HG03457 (cell line): ENCODE measurements at regions not wholly inside any gene's neighbourhood (a gene's known extent, or its start where the extent isn't known, plus 50 kb on each side); places are given as distances from the start of the nearest gene placed in this dataset.

Experiments used
- ATAC-seq: cut with Tn5 transposase; IDR thresholded peaks from one replicate; pipeline ENCODE4 v1.9.1; 2021; ENCODE audit warnings: moderate number of reproducible peaks; ENCODE audit not compliant: unreplicated experiment

DNA sequence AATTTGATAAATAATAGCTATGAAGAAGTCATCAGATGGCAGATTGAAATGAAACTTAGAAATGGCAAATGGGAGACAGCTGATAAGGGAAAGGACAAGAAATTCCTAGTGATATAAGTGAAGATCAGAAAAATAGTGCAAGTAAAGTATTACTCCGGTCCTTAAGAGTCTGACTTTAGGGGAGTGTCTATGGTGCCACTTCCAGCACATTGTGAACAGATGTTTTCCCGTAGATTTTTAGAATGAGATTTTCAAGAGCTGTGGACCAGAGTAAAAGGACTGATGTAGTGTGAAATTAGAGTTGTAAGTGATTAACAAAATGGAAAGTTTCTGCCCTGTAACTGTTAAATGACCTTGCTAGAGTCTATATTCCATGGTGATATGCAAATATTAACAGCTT is 974.8 kb upstream of the TENM4 start:
- ATAC-seq = no peak

GRCh38 chr11:80414181-80415165 is 973.6 kb upstream of the TENM4 start:
- no peak for ATAC-seq

- ATAC-seq = no peak
Observed at GRCh38 chr11:80412604-80413003, 971.8 kb upstream of the TENM4 start.

DNA sequence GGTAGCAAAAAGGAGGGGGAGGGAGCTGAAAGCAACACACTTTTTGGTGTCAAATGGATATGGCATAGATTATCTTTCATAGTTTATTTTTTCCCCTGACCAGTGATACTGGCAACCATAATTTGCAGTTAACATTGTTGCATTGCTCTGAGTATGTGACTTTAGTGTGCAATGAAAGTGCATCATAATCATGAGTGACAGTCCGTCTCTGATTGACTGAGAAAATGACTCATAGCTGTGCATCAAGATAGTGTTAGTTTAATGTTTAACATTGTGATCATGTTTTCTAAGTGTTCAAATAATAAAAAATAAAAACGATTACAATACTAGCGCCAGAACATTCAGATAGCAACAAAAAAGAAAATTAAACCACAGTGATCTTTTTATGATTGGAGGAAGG is 952.4 kb upstream of the TENM4 start:
- no peak for ATAC-seq

DNA sequence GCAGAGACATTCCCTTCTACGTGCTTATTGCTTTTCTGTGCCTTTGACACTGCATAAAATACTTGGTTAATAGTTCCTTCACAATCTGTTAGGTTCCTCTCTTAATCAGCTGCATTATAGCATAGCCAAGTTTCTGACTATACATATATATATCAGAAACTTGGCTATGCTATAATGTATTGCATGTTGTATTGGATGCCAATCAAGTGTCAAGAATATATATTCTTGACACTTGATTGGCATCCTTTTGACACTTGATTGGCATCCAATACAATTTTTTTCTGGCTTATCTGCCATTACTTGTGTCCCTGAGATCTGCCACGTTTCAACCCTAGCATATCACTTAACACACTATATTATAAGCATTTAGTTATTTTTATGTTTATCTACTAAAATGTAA is 949.7 kb upstream of the TENM4 start:
- ATAC-seq = no peak

GRCh38 chr11:80388536-80388935 is 947.7 kb upstream of the TENM4 start:
- ATAC-seq = no peak

- ATAC-seq = no peak
Observed at GRCh38 chr11:80388130-80388529, 947.3 kb upstream of the TENM4 start.

DNA sequence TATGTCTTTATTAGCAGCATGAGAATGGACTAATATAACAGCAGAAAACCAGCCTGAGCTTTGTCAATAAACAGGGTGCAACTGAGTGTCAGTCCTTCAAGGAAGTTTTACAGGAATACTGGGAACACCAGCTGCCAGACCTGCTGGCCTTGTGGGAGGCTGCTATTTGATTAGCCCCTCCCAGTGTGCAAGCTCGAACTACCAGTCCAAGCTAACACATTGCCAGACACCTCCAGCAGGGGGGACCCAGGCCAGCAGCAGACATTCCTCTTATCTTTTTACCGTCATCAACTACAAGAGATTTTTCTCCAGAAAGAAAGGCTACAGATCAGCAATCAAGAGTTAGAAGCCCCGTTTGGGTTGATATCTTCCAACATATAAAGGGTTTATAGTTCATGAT is 942.8 kb upstream of the TENM4 start:
- ATAC-seq = no peak

- no peak for ATAC-seq
Observed at GRCh38 chr11:80379620-80380278, 938.9 kb upstream of the TENM4 start.

DNA sequence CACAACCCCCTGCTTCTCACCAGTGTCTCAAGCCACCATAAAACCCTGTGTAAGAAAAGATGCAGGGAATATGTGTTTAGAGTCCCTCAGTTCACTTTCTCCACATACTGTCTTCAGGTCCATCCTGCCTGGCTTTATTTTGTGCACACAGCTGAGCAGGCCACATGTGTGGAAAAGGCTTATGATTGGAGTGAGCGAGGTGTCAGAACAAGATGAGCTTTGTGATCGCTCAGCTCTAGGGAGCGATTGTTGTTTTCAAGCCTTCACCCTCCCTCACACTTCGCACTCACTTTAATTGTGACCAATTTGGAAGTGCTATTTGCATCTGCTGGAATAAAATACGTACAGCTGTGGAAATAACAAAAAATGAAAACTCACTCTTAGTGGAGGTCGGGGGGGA is 931.1 kb upstream of the TENM4 start:
- no peak for ATAC-seq

DNA sequence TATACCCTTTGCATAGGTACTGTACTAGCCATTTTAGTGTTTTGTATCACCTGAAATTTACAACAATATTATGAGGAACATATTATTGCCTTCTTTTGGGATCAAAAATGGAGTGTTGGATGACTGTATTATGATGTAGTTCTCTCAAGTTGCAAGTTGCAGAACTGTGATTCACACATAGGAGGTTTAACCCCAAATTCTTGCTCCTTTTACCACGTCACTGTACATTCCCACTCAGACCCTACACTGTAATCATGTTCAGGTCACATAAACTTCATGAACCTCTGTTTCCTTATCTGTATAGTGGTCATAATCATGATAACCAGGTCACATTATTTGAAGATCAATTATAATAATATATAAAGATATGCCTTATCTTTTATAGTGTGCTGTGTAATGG is 925.1 kb upstream of the TENM4 start:
- ATAC-seq = no peak

GRCh38 chr11:80365076-80365725 is 924.4 kb upstream of the TENM4 start:
- no peak for ATAC-seq

- ATAC-seq = no peak
Observed at GRCh38 chr11:80362563-80363340, 921.9 kb upstream of the TENM4 start.

GRCh38 chr11:80355251-80355650 is 914.4 kb upstream of the TENM4 start:
- no peak for ATAC-seq

DNA sequence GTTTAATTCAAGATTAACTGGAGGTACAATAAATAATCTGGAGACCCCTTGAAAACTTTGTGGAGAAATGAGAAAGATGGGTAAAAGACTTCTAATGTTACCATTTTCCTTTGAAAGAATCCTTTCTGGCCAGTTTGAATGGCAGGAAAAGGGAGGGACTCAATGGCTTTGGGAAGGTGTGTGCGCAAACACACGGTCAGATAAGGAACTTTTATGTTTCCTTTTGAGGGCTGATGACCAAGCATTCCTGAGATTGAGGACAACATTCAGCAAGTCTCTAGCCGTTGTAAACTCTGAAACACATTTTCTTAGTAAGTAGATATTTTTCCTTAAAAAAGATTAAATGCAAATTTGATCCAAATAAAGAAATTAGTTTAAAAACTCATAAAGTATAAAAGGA is 909.7 kb upstream of the TENM4 start:
- no peak for ATAC-seq

GRCh38 chr11:80349997-80350396 is 909.2 kb upstream of the TENM4 start:
- no peak for ATAC-seq

DNA sequence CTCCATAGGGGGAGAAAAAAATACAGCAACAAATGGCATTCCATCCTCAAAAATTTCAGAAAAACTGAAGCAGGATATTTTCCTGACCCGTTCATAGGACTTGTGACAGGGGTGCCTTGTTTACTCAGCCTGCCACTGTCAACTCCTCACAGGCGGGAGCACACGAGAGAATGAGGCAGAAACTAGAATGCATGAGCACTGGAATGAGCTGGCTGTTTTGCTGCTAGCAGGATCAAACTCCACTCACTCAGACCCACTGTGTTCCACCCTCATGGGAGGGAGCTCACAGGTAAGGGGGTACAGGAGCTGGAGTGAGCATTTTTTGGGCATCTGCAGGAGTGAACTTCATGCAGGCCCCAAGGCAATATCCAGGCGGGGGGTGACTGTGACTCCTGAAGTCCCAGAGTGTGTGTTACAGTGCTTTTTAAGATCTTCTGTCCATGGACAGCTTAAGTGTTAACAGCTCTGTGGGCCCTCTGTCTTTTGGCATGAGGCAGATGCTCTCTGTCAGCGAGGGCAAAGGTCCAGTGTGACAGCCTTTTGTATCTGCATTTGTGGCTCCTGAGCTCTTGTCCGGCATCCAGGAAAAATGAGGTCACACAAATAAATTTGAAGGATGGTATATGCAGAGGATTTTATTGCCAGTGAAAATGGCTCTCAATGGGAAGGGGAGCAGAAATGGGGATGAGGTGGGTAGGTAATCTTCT is 905.7 kb upstream of the TENM4 start:
- no peak for ATAC-seq

- ATAC-seq = no peak
Observed at GRCh38 chr11:80343436-80343835, 902.6 kb upstream of the TENM4 start.

DNA sequence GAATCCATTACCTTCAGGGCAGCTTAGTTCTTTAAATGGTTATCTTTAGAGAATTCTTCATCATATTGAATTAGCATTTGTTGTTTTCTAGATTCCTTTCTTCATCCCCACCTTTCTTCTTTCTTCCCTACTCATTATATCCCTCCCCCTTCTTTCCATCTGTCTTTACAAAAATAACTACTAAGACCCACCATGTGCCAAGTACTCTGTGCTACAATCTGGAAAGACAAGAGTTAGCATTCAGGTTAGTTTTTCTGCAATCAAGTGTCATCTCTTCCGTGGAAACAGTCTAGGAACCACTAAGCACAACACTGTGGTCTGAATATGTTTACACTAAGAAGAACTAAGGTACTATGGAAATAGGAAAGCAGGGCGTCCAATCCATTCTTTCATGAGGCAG is 897.4 kb upstream of the TENM4 start:
- ATAC-seq = no peak

DNA sequence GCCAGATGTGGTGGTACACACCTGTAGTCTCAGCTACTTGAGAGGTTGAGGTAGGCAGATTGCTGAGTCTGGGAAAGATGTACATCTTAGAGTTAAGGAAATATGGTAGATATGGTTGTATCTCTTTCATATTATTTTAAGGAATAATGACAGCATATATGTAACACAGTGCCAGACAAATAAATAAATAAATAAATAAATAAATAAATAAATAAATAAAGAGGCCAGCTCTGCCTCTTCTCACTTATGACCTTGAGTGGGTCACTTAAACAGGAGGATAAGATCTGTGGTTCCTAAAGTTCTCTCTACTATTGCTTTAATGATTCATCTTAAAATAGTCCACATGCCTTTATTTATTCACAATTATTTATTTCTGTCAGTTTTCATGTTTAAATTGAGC is 890.9 kb upstream of the TENM4 start:
- ATAC-seq = no peak
